Keratinocyte (primary cell): ENCODE measurements at regions not wholly inside any gene's neighbourhood (a gene's known extent, or its start where the extent isn't known, plus 50 kb on each side); places are given as distances from the start of the nearest gene placed in this dataset.

ENCODE experiments used
- DNase-seq: peaks from one replicate; pipeline ENCODE4 v3.0.0-alpha.2; 2011; ENCODE audit warnings: low read depth, missing footprints, low spot score
- FAIRE-seq: peaks from 2 replicates; lab custom pipeline; 2011; peaks lifted over from hg19 to GRCh38; lab: Jason Lieb, UNC
- H2AFZ ChIP-seq: 2 replicates; pipeline ENCODE4 v1.6.0; 2012; ENCODE audit warnings: low read length, control low read depth, inconsistent platforms; ENCODE audit not compliant: control insufficient read depth
- H3K27ac ChIP-seq: 2 replicates; pipeline ENCODE4 v1.5.1; 2011; ENCODE audit warnings: low read length; ENCODE audit not compliant: control insufficient read depth, insufficient read depth
- H3K27me3 ChIP-seq: 3 replicates; pipeline ENCODE4 v1.6.0; 2011; ENCODE audit warnings: low read length; ENCODE audit not compliant: control insufficient read depth, insufficient read depth; ENCODE audit errors: extremely low read depth
- H3K36me3 ChIP-seq, 2 experiments: 2 replicates in 1 of 2; 3 replicates in 1 of 2; pipeline ENCODE4 v1.5.1; 2011; ENCODE audit warnings: low read length in 2 of 2, mild to moderate bottlenecking in 1 of 2; ENCODE audit not compliant: control insufficient read depth in 2 of 2, insufficient read depth in 2 of 2; ENCODE audit errors: extremely low read depth in 1 of 2
- H3K4me1 ChIP-seq: 3 replicates; pipeline ENCODE4 v1.5.1; 2011; ENCODE audit warnings: low read length; ENCODE audit not compliant: control insufficient read depth, insufficient read depth; ENCODE audit errors: extremely low read depth
- H3K4me2 ChIP-seq: 3 replicates; pipeline ENCODE4 v1.6.0; 2011; ENCODE audit warnings: low read depth, low read length; ENCODE audit not compliant: control insufficient read depth, insufficient read depth; ENCODE audit errors: extremely low read depth
- H3K4me3 ChIP-seq, 3 experiments: fragments of 200-600 bp in 1 of 3; sonication (generic) in 1 of 3; 2 replicates in 2 of 3; 3 replicates in 1 of 3; pipeline ENCODE4 v1.5.1; 2011 to 2016; ENCODE audit warnings: low read length in 3 of 3, mild to moderate bottlenecking in 3 of 3, control low read depth in 2 of 3, inconsistent platforms in 1 of 3, low read depth in 1 of 3, mixed read lengths in 1 of 3, mixed run types in 1 of 3, moderate library complexity in 1 of 3; ENCODE audit not compliant: control insufficient read depth in 2 of 3, insufficient read depth in 2 of 3; ENCODE audit errors: extremely low read depth in 1 of 3
- H3K79me2 ChIP-seq: 2 replicates; pipeline ENCODE4 v1.6.0; 2012; ENCODE audit warnings: low read length; ENCODE audit not compliant: control insufficient read depth, insufficient read depth
- H3K9ac ChIP-seq: 3 replicates; pipeline ENCODE4 v1.6.0; 2011; ENCODE audit warnings: low read length; ENCODE audit not compliant: control insufficient read depth, insufficient read depth; ENCODE audit errors: extremely low read depth
- H3K9me1 ChIP-seq: 3 replicates; pipeline ENCODE4 v1.6.0; 2011; ENCODE audit warnings: low read length; ENCODE audit not compliant: control insufficient read depth, insufficient read depth; ENCODE audit errors: extremely low read depth
- H3K9me3 ChIP-seq: 2 replicates; pipeline ENCODE4 v1.5.1; 2012; ENCODE audit warnings: low read depth, low read length; ENCODE audit not compliant: control insufficient read depth
- H4K20me1 ChIP-seq: 3 replicates; pipeline ENCODE4 v1.6.0; 2011; ENCODE audit warnings: low read length; ENCODE audit not compliant: control insufficient read depth, insufficient read depth; ENCODE audit errors: extremely low read depth
- EZH2 ChIP-seq: IDR thresholded peaks from one replicate; pipeline ENCODE4 v1.6.1; 2012; ENCODE audit warnings: inconsistent platforms, mild to moderate bottlenecking, low read length, moderate library complexity
- dilution Hi-C: fragments of 300-500 bp; cut with MboI; formaldehyde crosslinking; loops from one replicate; pipeline ENCODE4 v1.7.0; 2020; ENCODE audit warnings: low sequenced_read_pairs; ENCODE audit not compliant: extremely low pct_ligation_motif_present
- TF ChIP-seq, protein P1 (sequence below), 3 experiments: IDR thresholded peaks in 1 of 3; conservative IDR thresholded peaks in 1 of 3; optimal IDR thresholded peaks in 1 of 3; 2 replicates in 2 of 3; 3 replicates in 1 of 3; pipeline versions ENCODE3 to v1.5.1; 2011; ENCODE audit warnings: low read length in 3 of 3, mild to moderate bottlenecking in 3 of 3, moderate library complexity in 2 of 3, control low read depth in 1 of 3, inconsistent platforms in 1 of 3; ENCODE audit not compliant: insufficient read depth in 2 of 3; ENCODE audit errors: extremely low read depth in 1 of 3

DNA sequence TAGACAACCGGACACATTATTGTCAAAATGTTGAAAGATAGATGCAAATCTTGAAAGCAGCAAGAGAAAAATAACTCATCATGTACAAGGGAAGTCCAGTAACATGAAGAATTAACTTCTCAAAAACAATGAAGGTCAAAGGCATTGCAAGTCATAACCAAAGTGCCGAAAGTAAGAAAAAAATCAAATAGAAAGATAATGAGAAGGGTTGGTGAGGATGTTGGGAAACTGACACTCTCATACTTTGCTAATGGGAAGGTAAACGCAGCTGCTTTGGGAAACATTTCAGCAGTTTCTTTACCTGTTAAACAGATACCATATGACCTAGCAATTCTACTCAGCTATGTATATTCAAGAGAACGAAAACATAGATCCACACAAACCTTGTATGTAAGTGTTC is 303.0 kb downstream of the ARL4A start:
- TF ChIP-seq EZH2, result no peak
- TF ChIP-seq, protein P1, sequence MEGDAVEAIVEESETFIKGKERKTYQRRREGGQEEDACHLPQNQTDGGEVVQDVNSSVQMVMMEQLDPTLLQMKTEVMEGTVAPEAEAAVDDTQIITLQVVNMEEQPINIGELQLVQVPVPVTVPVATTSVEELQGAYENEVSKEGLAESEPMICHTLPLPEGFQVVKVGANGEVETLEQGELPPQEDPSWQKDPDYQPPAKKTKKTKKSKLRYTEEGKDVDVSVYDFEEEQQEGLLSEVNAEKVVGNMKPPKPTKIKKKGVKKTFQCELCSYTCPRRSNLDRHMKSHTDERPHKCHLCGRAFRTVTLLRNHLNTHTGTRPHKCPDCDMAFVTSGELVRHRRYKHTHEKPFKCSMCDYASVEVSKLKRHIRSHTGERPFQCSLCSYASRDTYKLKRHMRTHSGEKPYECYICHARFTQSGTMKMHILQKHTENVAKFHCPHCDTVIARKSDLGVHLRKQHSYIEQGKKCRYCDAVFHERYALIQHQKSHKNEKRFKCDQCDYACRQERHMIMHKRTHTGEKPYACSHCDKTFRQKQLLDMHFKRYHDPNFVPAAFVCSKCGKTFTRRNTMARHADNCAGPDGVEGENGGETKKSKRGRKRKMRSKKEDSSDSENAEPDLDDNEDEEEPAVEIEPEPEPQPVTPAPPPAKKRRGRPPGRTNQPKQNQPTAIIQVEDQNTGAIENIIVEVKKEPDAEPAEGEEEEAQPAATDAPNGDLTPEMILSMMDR (optimal IDR thresholded peaks at IDR 0.05 in 1 of 3, IDR thresholded peaks at IDR 0.05 in 1 of 3, conservative IDR thresholded peaks at IDR 0.05 in 1 of 3; ENCODE audit: extremely low read depth in 1 of 3, insufficient read depth in 2 of 3, low read length in 3 of 3), result no peak
- no peak for FAIRE-seq
- no peak overlapping the region for H3K27ac ChIP-seq
- H3K9me3 ChIP-seq, result no peaks in the 10 kb centered on the region
- H3K4me1 ChIP-seq, result peaks cover 3% of the 10 kb centered on the region
- H3K9ac ChIP-seq, result no peak overlapping the region
- H3K79me2 ChIP-seq, result no peaks in the 10 kb centered on the region
- DNase-seq, result no peak
- H3K36me3 ChIP-seq, result no peaks in the 10 kb centered on the region
- dilution Hi-C loops, result no loop called here
- no peaks in the 10 kb centered on the region for H3K27me3 ChIP-seq
- H3K9me1 ChIP-seq, result no peaks in the 10 kb centered on the region
- H4K20me1 ChIP-seq, result no peaks in the 10 kb centered on the region
- H2AFZ ChIP-seq, result no peak overlapping the region
- no peak overlapping the region for H3K4me2 ChIP-seq
- H3K4me3 ChIP-seq, result no peak overlapping the region

DNA sequence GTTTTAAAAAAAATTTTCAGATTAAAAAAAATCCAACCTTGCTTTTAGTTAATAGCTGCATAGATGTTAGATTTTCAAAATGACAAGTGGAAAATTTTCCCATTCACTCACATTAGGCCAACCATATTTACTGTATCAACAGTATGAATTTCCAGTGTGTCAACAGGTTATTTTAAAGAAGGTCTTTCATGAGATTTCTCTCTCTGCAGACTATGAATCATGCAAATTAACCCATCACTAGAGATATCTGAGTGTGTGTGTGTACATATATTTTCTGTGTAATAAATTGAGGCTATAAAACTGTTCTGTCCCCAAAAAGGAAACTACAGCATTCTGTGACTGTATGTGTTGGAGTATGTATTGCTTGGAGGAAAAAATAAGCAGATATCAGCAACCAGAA is 305.6 kb downstream of the ARL4A start:
- H3K4me1 ChIP-seq, result peaks cover 3% of the 10 kb centered on the region
- no peaks in the 10 kb centered on the region for H3K27me3 ChIP-seq
- no peak overlapping the region for H3K9ac ChIP-seq
- dilution Hi-C loops, result no loop called here
- H3K9me3 ChIP-seq, result no peaks in the 10 kb centered on the region
- no peak for DNase-seq
- H3K9me1 ChIP-seq, result no peaks in the 10 kb centered on the region
- TF ChIP-seq, protein P1 (optimal IDR thresholded peaks at IDR 0.05 in 1 of 3, IDR thresholded peaks at IDR 0.05 in 1 of 3, conservative IDR thresholded peaks at IDR 0.05 in 1 of 3; ENCODE audit: extremely low read depth in 1 of 3, insufficient read depth in 2 of 3, low read length in 3 of 3), result no peak
- no peak for TF ChIP-seq EZH2
- H3K4me2 ChIP-seq, result no peak overlapping the region
- no peak overlapping the region for H2AFZ ChIP-seq
- H3K27ac ChIP-seq, result no peak overlapping the region
- H3K4me3 ChIP-seq, result no peak overlapping the region
- FAIRE-seq, result no peak
- H3K79me2 ChIP-seq, result no peaks in the 10 kb centered on the region
- H4K20me1 ChIP-seq, result no peaks in the 10 kb centered on the region
- H3K36me3 ChIP-seq, result no peaks in the 10 kb centered on the region
